ENCODE measurements at regions not wholly inside any gene's neighbourhood (a gene's known extent, or its start where the extent isn't known, plus 50 kb on each side); places are given as distances from the start of the nearest gene placed in this dataset.

DNA sequence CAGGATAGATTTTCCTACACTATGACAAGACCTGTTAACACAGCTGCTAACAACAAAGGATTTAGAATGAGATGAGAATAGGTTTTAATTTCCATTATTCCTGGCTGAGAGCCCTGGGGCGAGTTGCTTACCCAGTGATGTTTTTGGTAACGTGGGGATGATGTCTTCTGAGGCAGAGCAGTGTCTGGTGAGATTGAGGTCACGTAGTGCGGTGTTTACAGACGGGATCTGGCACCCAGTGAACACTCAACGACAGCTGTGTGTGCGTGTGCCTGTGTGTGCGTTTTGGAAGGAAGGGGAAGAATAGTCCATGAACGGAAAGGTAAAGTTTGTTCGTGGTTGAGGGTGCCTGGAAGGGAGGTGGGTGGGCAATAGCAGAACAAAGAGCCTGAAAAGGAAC, 384.7 kb downstream of the C6orf118 start:
- TF ChIP-seq EZH2 (IDR thresholded peaks at IDR 0.05; ENCODE audit: insufficient read depth, low read length), result no peak
- TF ChIP-seq, protein P1, sequence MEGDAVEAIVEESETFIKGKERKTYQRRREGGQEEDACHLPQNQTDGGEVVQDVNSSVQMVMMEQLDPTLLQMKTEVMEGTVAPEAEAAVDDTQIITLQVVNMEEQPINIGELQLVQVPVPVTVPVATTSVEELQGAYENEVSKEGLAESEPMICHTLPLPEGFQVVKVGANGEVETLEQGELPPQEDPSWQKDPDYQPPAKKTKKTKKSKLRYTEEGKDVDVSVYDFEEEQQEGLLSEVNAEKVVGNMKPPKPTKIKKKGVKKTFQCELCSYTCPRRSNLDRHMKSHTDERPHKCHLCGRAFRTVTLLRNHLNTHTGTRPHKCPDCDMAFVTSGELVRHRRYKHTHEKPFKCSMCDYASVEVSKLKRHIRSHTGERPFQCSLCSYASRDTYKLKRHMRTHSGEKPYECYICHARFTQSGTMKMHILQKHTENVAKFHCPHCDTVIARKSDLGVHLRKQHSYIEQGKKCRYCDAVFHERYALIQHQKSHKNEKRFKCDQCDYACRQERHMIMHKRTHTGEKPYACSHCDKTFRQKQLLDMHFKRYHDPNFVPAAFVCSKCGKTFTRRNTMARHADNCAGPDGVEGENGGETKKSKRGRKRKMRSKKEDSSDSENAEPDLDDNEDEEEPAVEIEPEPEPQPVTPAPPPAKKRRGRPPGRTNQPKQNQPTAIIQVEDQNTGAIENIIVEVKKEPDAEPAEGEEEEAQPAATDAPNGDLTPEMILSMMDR (IDR thresholded peaks at IDR 0.05; ENCODE audit: insufficient read depth, low read depth, low read length), result no peak
